ENCODE measurements at regions not wholly inside any gene's neighbourhood (a gene's known extent, or its start where the extent isn't known, plus 50 kb on each side); places are given as distances from the start of the nearest gene placed in this dataset.

GRCh38 chrX:45479835-45480422, 279.3 kb upstream of the DIPK2B start:
- Histone ChIP-seq H3K4me2 (ENCODE audit: low read depth, low read length) (no peak overlapping the region), H3K4me1 (ENCODE audit: insufficient read depth, low read length) (no peaks in the 10 kb centered on the region; the same call in 1 of the 2 replicates), H3K9ac (ENCODE audit: insufficient read depth, low read depth, low read length) (no peak overlapping the region), H3K4me3 (replicated peaks in 1 of 3; ENCODE audit: insufficient read depth in 1 of 3, low read depth in 2 of 3, low read length in 3 of 3) (no peak overlapping the region), H3K79me2 (ENCODE audit: insufficient read depth, low read length) (no peaks in the 10 kb centered on the region), H3K27ac (ENCODE audit: extremely low read length, insufficient read depth, low read length) (no peak overlapping the region), H2AFZ (ENCODE audit: low read length) (no peak overlapping the region), H4K20me1 (ENCODE audit: insufficient read depth, low read length) (no peaks in the 10 kb centered on the region), H3K9me3 (ENCODE audit: low read length) (no peaks in the 10 kb centered on the region), H3K27me3 (ENCODE audit: control insufficient read depth in 1 of 2, insufficient read depth in 2 of 2, low read length in 2 of 2) (no peaks in the 10 kb centered on the region), H3K36me3 (replicated peaks in 1 of 2; ENCODE audit: control insufficient read depth in 1 of 2, insufficient read depth in 2 of 2, low read length in 2 of 2) (no peaks in the 10 kb centered on the region)
- CTCF ChIA-PET (ENCODE audit: low intra/inter-chr PET ratio, low total read pairs), result no interaction called here
- peak; percentile 33; the same call in 1 of the 3 replicates for ATAC-seq
- no peak for FAIRE-seq
- intact Hi-C loops (cut with micrococcal nuclease; ENCODE audit: unreplicated experiment) (no loop called here), in situ Hi-C loops (cut with HindIII; ENCODE audit: extremely low pct_ligation_motif_present, low pct_unique_long_range_greater_than_20kb) (no loop called here)
- 6% methylated on average over 4 of the region's 4 CpGs for WGBS (ENCODE audit: low lambda C conversion rate)
- peak; percentile 63 for DNase-seq (ENCODE audit: low spot score)
- POLR2A ChIA-PET, result no interaction called here
- no TSS peak for BruUV-seq (replicated peaks)
- TF ChIP-seq SIX4 (CRISPR knock-in tag; IDR thresholded peaks at IDR 0.05), result no peak
- TF ChIP-seq, protein P1, sequence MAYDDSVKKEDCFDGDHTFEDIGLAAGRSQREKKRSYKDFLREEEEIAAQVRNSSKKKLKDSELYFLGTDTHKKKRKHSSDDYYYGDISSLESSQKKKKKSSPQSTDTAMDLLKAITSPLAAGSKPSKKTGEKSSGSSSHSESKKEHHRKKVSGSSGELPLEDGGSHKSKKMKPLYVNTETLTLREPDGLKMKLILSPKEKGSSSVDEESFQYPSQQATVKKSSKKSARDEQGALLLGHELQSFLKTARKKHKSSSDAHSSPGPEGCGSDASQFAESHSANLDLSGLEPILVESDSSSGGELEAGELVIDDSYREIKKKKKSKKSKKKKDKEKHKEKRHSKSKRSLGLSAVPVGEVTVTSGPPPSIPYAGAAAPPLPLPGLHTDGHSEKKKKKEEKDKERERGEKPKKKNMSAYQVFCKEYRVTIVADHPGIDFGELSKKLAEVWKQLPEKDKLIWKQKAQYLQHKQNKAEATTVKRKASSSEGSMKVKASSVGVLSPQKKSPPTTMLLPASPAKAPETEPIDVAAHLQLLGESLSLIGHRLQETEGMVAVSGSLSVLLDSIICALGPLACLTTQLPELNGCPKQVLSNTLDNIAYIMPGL (CRISPR knock-in tag; IDR thresholded peaks at IDR 0.05; ENCODE audit: borderline replicate concordance in 1 of 2, low read depth in 1 of 2), result no peak
- no peak for TF ChIP-seq ZNF350 (CRISPR knock-in tag; IDR thresholded peaks at IDR 0.05; ENCODE audit: borderline replicate concordance, low read depth)
- TF ChIP-seq SKI (IDR thresholded peaks at IDR 0.05; ENCODE audit: partially characterized antibody), result no peak
- no peak for TF ChIP-seq TBX3 (IDR thresholded peaks at IDR 0.05; ENCODE audit: borderline replicate concordance)
- no peak for TF ChIP-seq HNRNPL (IDR thresholded peaks at IDR 0.05; ENCODE audit: low read depth, low read length)
- no peak for TF ChIP-seq GRHL1 (CRISPR knock-in tag; conservative IDR thresholded peaks at IDR 0.05)
- no peak for TF ChIP-seq NFATC3 (CRISPR knock-in tag; IDR thresholded peaks at IDR 0.05)
- no peak for TF ChIP-seq TOE1 (CRISPR knock-in tag; IDR thresholded peaks at IDR 0.05)
- TF ChIP-seq FLYWCH1 (CRISPR knock-in tag; IDR thresholded peaks at IDR 0.05), result no peak
- no peak for TF ChIP-seq ZNF607 (CRISPR knock-in tag; IDR thresholded peaks at IDR 0.05; ENCODE audit: borderline replicate concordance)
- TF ChIP-seq ZNF34 (CRISPR knock-in tag; IDR thresholded peaks at IDR 0.05; ENCODE audit: borderline replicate concordance), result no peak
- no peak for TF ChIP-seq CEBPB (IDR thresholded peaks at IDR 0.05; ENCODE audit: borderline replicate concordance, low read depth, low read length)
- no peak for TF ChIP-seq SRY (CRISPR knock-in tag; IDR thresholded peaks at IDR 0.05)
- no peak for TF ChIP-seq NR2F1 (CRISPR knock-in tag; IDR thresholded peaks at IDR 0.05)
- no peak for TF ChIP-seq GABPA (IDR thresholded peaks at IDR 0.05; ENCODE audit: low read depth, low read length)
- TF ChIP-seq GABPA (CRISPR knock-in tag; IDR thresholded peaks at IDR 0.05; ENCODE audit: low read depth), result no peak
- TF ChIP-seq, protein P2, sequence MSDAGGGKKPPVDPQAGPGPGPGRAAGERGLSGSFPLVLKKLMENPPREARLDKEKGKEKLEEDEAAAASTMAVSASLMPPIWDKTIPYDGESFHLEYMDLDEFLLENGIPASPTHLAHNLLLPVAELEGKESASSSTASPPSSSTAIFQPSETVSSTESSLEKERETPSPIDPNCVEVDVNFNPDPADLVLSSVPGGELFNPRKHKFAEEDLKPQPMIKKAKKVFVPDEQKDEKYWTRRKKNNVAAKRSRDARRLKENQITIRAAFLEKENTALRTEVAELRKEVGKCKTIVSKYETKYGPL (CRISPR knock-in tag; IDR thresholded peaks at IDR 0.05), result no peak
- TF ChIP-seq, protein P3, sequence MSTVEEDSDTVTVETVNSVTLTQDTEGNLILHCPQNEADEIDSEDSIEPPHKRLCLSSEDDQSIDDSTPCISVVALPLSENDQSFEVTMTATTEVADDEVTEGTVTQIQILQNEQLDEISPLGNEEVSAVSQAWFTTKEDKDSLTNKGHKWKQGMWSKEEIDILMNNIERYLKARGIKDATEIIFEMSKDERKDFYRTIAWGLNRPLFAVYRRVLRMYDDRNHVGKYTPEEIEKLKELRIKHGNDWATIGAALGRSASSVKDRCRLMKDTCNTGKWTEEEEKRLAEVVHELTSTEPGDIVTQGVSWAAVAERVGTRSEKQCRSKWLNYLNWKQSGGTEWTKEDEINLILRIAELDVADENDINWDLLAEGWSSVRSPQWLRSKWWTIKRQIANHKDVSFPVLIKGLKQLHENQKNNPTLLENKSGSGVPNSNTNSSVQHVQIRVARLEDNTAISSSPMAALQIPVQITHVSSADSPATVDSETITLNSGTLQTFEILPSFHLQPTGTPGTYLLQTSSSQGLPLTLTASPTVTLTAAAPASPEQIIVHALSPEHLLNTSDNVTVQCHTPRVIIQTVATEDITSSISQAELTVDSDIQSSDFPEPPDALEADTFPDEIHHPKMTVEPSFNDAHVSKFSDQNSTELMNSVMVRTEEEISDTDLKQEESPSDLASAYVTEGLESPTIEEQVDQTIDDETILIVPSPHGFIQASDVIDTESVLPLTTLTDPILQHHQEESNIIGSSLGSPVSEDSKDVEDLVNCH (CRISPR knock-in tag; IDR thresholded peaks at IDR 0.05), result no peak
- TF ChIP-seq ETV5 (CRISPR knock-in tag; IDR thresholded peaks at IDR 0.05; ENCODE audit: borderline replicate concordance), result no peak
